Loucy (cell line): ENCODE measurements at regions not wholly inside any gene's neighbourhood (a gene's known extent, or its start where the extent isn't known, plus 50 kb on each side); places are given as distances from the start of the nearest gene placed in this dataset.

ENCODE experiments used
- H2AFZ ChIP-seq: fragments of 200-600 bp; sonication (generic); 2 replicates; pipeline ENCODE4 v1.6.0; 2016; ENCODE audit warnings: antibody characterized with exemption, mild to moderate bottlenecking, low read length, moderate library complexity
- H3F3A ChIP-seq: fragments of 200-600 bp; 2 replicates; pipeline ENCODE4 v1.6.0; 2016; ENCODE audit warnings: antibody characterized with exemption, low read depth, mild to moderate bottlenecking
- H3K27me3 ChIP-seq: fragments of 200-600 bp; sonication (generic); 2 replicates; pipeline ENCODE4 v1.6.1; 2014; ENCODE audit warnings: low read length, mild to moderate bottlenecking; ENCODE audit not compliant: insufficient read depth, poor library complexity, severe bottlenecking
- H3K36me3 ChIP-seq: fragments of 200-600 bp; sonication (generic); 2 replicates; pipeline ENCODE4 v1.6.1; 2016; ENCODE audit warnings: low read length; ENCODE audit not compliant: insufficient read depth
- H3K4me1 ChIP-seq: fragments of 200-600 bp; sonication (generic); 2 replicates; pipeline ENCODE4 v1.5.1; 2014; ENCODE audit warnings: low read length, mild to moderate bottlenecking; ENCODE audit not compliant: insufficient read depth, poor library complexity, severe bottlenecking
- H3K4me2 ChIP-seq: fragments of 200-600 bp; sonication (generic); 2 replicates; pipeline ENCODE4 v1.6.0; 2014; ENCODE audit warnings: antibody characterized with exemption, low read length, low read depth, mild to moderate bottlenecking; ENCODE audit not compliant: poor library complexity, severe bottlenecking
- H3K4me3 ChIP-seq: fragments of 200-600 bp; sonication (generic); 2 replicates; pipeline ENCODE4 v1.5.1; 2014; ENCODE audit warnings: low read length, mild to moderate bottlenecking, mixed read lengths; ENCODE audit not compliant: poor library complexity, severe bottlenecking
- H3K79me2 ChIP-seq: fragments of 200-600 bp; sonication (generic); 2 replicates; pipeline ENCODE4 v1.6.1; 2014; ENCODE audit warnings: low read length; ENCODE audit not compliant: insufficient read depth
- H3K9ac ChIP-seq: fragments of 200-600 bp; sonication (generic); 2 replicates; pipeline ENCODE4 v1.6.0; 2014; ENCODE audit warnings: mild to moderate bottlenecking, low read depth, low read length, moderate library complexity; ENCODE audit not compliant: poor library complexity, severe bottlenecking
- H3K9me2 ChIP-seq: fragments of 200-600 bp; sonication (generic); replicated peaks from 2 replicates; pipeline ENCODE4 v1.6.1; 2016; ENCODE audit warnings: low read depth, low read length, mixed read lengths
- H3K9me3 ChIP-seq: fragments of 200-600 bp; sonication (generic); 2 replicates; pipeline ENCODE4 v1.6.1; 2014; ENCODE audit warnings: mild to moderate bottlenecking, antibody characterized with exemption, low read length, low read depth; ENCODE audit not compliant: insufficient read depth
- H4K20me1 ChIP-seq: fragments of 200-600 bp; sonication (generic); 2 replicates; pipeline ENCODE4 v1.6.0; 2014; ENCODE audit warnings: antibody characterized with exemption, low read length, mild to moderate bottlenecking; ENCODE audit not compliant: insufficient read depth, poor library complexity, severe bottlenecking
- CTCF ChIP-seq: fragments of 200-600 bp; sonication (generic); conservative IDR thresholded peaks from 2 replicates; pipeline ENCODE4 v1.5.1; 2014; ENCODE audit warnings: mild to moderate bottlenecking, antibody characterized with exemption, low read length
- EZH2phosphoT487 ChIP-seq: fragments of 200-600 bp; IDR thresholded peaks from 2 replicates; pipeline ENCODE4 v1.6.1; 2018; ENCODE audit warnings: antibody characterized with exemption, mild to moderate bottlenecking, moderate library complexity, borderline replicate concordance

GRCh38 chr6:18675881-18676280 is 288.7 kb downstream of the RNF144B start:
- Histone ChIP-seq H3K79me2 (no peaks in the 10 kb centered on the region), H2AFZ (no peak overlapping the region), H4K20me1 (no peaks in the 10 kb centered on the region), H3K4me3 (no peak overlapping the region), H3K9me3 (no peaks in the 10 kb centered on the region), H3F3A (no peaks in the 10 kb centered on the region), H3K27me3 (no peaks in the 10 kb centered on the region), H3K4me1 (no peaks in the 10 kb centered on the region), H3K36me3 (no peaks in the 10 kb centered on the region), H3K9ac (no peak overlapping the region), H3K4me2 (no peak overlapping the region), H3K9me2 (no peaks in the 10 kb centered on the region)
- no peak for TF ChIP-seq CTCF
- no peak for TF ChIP-seq EZH2phosphoT487

- Histone ChIP-seq H3K79me2 (no peaks in the 10 kb centered on the region), H3K9me2 (no peaks in the 10 kb centered on the region), H3K4me3 (no peak overlapping the region), H3F3A (no peaks in the 10 kb centered on the region), H3K4me1 (no peaks in the 10 kb centered on the region), H3K4me2 (no peak overlapping the region), H3K9ac (no peak overlapping the region), H3K9me3 (no peaks in the 10 kb centered on the region), H4K20me1 (no peaks in the 10 kb centered on the region), H2AFZ (no peak overlapping the region), H3K27me3 (no peaks in the 10 kb centered on the region), H3K36me3 (no peaks in the 10 kb centered on the region)
- TF ChIP-seq EZH2phosphoT487 (no peak), CTCF (no peak)
Observed at GRCh38 chr6:18676548-18676947, 289.4 kb downstream of the RNF144B start.

- no peaks in the 10 kb centered on the region for H3K36me3 ChIP-seq
- no peak overlapping the region for H3K9ac ChIP-seq
- no peak overlapping the region for H3K4me3 ChIP-seq
- H3K4me1 ChIP-seq: no peaks in the 10 kb centered on the region
- no peak overlapping the region for H3K4me2 ChIP-seq
- no peak overlapping the region for H2AFZ ChIP-seq
- no peaks in the 10 kb centered on the region for H4K20me1 ChIP-seq
- TF ChIP-seq CTCF (no peak; the same call in 1 of the 2 replicates), EZH2phosphoT487 (no peak)
- H3K9me3 ChIP-seq: no peaks in the 10 kb centered on the region
- no peaks in the 10 kb centered on the region for H3K27me3 ChIP-seq
- no peaks in the 10 kb centered on the region for H3K79me2 ChIP-seq
- no peaks in the 10 kb centered on the region for H3K9me2 ChIP-seq
- H3F3A ChIP-seq: no peaks in the 10 kb centered on the region
Observed at GRCh38 chr6:18680842-18681241, 293.7 kb downstream of the RNF144B start.
